HPDE6-E6E7 (cell line): ENCODE measurements at regions not wholly inside any gene's neighbourhood (a gene's known extent, or its start where the extent isn't known, plus 50 kb on each side); places are given as distances from the start of the nearest gene placed in this dataset.
"Not testable (repeated sequence)": the region's sequence is repeated elsewhere in the genome, so short reads cannot be mapped to it uniquely, and the experiment has no call there.

Source experiments
- DNase-seq: peaks from one replicate; pipeline ENCODE4 v3.0.0; 2011; ENCODE audit warnings: missing footprints; ENCODE audit errors: extremely low spot score

DNA sequence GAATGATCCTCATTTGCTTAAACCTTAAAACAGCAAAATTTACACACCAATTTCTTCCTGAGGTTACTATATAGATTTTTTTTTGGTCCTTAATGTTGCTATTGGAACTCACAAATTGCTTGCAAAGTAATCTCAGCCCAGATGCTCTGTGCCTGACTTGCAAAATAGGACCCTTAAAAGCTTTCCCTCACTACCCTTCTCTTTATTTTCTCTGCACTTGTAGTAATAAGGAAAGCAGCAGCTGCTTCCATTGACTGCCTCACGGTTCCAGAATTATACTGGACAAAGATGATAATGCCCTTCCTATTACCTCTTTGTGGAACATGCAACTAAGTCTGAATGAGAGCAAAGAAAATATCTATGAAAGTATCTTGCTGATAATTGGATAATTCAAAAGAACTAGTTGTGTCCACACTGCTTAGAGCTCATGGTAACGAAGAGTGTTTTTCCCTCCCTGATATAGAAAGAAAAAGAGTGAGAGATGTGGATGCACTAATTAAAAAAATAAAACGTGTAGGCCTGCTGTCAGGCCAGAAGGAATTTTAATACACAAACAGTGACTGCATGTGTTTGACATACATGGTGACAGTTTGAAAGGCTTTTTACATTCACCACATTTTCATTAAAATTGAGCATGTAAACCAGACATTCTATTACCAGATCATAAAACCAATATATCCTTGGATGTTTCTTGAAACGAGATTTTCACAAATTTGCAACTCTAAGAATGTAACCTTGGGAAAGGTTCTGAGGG is 783.1 kb downstream of the GBE1 start:
- no peak for DNase-seq

DNA sequence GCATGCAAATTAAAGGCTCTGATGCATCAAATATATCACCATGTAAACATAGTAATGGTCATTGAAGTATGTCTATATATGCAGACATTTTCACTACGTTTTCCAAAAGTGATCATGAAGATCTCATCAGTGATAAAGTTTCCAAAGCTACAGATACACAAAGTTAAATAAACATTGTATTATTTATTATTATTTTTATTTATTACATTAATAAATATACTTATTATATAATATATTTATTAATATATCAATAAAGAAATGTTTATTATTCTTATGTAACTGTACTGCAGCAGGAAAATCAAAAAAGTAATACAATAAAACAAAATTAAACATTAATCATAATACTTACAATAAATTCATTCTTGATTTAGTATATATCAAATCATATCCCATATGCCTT is 791.2 kb downstream of the GBE1 start:
- no peak for DNase-seq

DNA sequence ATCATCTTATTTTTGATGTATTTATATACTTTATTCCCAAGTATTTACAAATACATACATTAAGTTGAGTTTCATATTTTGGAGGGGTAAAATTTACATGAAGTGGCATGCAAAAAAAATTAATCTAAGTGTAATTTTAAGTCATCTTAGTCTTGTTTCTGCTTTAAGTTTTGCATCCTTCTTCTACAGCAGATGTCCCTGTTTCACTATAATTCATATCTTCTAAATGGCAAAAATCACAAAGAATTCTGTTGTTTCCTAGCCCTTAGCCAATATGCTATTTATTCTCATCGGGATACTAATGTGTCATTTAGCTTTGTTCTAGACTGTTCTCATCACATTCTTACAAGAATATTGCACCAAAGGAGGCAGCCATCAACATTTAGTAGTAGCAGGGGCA is 831.9 kb downstream of the GBE1 start:
- DNase-seq: no peak

DNA sequence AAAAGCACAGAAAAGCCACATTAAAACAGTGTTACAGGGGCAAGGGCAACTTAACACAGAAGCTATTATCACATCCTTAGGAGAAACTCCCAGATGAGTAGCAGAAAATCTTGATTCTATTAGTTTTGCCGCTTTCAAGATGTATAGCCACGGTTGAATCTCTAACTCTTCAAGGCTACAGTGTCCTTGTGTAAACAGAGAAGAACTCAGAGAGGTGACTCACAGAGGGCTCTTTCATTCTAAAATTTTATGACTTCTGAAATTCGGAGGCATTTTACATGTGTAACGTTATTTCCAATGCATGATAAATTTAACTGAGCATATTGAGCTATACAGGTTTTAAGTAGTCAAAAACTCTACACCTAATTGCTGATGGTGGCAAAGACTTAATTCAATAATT is 846.6 kb downstream of the GBE1 start:
- DNase-seq: no peak

DNA sequence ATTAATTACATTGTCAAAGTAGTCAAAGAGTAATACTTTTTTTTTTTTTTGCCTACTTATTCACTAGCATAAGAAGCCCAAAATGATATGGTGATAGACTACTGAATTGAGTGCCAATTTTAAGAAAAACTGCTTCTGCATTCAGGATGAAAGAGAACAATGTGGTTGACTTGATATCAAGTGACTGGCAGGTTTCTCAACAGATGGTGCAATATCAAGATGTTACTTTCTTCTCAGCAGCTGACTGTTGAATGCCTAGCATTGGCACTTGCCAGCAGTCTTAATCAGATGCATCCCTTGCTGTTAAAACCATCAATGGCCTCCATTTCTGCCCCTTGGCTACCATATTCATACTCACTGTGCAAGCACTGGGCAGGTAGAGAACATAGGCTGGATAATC is 863.2 kb downstream of the GBE1 start:
- no peak for DNase-seq

DNA sequence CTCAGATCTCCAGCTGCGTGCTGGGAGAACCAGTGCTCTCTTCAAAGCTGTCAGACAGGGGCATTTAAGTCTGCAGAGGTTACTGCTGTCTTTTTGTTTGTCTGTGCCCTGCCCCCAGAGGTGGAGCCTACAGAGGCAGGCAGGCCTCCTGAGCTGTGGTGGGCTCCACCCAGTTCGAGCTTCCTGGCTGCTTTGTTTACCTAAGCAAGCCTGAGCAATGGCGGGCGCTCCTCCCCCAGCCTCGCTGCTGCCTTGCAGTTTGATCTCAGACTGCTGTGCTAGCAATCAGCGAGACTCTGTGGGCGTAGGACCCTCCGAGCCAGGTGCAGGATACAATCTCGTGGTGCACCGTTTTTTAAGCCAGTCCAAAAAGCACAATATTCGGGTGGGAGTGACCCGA is 864.4 kb downstream of the GBE1 start:
- not testable (repeated sequence) for DNase-seq

DNA sequence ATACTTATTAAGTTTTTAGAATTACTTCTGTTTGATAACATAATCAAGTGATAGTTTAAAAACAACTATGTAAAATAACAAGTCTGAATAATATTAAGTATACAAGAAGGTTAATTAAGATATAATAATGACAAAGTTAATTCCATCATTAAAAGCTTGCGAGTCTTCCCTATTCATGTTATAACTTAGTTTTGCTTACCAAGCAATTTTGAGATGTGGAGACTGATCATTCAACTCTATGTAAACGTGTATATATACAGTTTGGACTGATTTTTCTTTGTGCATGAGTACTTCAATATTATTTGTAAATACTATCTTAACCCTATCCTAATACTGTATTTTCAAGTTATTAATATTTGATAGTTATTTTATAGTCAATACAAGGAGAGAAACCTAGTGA is 870.9 kb downstream of the GBE1 start:
- no peak for DNase-seq

DNA sequence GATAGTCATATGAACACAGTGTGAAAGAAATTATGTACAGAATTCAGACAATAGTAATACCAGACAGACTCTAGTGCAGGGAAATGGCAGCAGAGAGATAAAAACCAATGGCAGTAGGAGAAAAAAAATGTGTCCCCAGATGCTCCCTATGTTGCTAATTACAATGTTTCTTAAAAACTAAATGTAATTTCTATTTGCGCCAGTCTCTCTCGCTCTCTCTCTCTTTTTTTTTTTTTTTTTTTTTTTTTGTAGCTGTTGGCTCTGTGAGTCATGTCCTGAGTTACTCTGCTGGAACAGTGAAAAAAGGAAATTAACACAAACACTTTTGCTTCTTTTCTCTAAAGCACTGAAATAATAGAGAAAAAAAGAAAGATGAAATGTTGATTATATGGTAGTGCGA is 871.9 kb downstream of the GBE1 start:
- no peak for DNase-seq

DNA sequence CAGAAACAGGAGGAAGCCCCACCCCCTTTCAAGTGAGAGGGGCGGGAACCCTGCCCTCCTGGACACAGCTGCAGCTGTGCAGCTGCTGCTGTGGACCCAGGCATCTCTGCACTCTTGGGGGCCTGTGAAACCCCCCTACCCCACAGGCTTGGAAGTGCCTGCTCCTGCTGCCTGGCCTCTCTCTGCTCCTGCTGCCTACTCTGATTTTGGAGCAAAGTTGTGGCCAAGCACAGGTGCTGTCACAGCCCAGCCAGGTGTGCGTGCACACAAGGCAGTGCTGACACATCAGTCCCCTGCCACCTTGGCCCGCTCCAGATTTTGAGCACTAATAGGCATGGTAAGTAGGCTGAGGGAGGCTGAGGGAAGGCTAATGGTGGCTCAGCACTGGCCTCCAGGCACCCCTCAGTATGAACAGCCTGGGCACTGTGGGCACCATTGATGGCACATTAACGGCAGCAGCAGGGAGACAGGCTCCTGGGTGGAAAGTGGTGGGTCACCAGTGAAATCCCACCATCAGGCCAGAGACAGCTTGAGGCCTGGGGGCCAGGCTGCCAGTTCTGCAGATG is 890.9 kb downstream of the GBE1 start:
- DNase-seq: no peak

DNA sequence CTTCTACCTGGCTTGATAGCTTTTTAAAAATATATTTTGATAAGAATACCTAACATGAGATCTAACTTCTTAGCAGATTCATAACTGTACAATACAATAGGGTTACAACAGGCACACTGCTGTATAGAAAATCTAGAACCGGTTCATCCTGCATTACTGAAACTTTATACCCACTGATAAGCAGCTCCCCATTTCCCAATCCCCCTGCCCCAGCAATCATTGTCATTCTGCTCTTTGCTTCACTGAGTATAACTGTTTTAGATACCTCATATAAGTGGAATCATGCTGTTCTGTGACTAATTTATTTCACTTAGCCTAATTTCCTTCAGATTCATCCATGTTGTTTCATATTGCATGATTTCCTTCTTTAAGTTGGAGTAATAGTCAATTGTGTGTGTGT is 906.0 kb downstream of the GBE1 start:
- no peak for DNase-seq

DNA sequence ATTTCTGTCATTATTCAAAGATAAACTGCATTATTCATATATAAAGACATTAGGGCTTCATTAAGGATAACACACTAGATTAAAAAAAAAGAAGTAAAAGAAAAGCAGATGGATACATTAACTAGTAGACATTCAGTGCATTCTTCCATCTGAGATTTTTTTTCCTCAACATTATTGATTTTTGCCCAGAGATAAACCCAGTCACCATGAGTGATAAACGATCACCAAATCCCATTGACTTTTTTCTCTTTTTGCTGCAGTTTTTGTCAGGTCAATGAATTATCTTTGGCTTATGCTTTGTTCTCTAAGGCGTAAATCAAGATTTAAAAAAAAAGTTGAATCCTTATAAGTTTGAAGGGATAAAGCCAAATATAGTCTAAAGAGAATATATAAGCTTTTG is 925.0 kb downstream of the GBE1 start:
- no peak for DNase-seq

DNA sequence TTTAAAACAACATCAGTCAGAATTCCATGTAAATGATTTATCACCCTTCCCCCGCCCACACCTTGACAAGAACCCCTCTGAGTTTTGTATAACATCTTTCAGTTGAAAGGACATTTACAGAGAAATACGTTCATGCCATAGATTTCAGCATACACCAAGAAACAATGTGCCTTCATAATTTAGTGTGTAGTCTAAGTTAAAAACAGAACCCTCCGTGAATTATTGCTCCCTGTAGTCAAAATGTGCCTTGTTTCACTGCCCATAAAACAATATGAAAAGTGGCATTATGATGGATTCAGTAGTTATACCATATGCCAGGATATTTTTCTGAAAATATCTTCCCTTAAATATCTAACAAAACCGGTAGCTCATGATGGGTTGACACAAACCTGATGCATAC is 953.9 kb downstream of the GBE1 start:
- DNase-seq: no peak

DNA sequence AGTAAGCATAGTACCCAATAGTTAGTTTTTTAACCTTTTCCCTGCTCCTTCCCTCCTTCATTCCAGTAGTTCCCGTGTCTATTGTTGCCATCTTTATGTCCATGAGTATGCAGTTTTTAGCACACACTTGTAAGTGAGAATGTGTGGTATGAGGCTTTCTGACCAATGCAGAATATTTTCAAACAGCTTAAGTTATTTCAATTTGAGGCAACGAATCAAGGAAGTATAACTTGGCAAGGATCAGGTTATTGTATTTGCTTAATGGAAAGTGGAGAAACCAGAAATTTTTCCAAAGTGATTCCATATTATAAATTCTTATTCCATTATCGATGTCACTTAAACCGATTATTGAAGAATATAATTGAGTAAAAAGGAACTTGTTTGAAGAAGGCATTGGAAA is 954.8 kb downstream of the GBE1 start:
- no peak for DNase-seq

DNA sequence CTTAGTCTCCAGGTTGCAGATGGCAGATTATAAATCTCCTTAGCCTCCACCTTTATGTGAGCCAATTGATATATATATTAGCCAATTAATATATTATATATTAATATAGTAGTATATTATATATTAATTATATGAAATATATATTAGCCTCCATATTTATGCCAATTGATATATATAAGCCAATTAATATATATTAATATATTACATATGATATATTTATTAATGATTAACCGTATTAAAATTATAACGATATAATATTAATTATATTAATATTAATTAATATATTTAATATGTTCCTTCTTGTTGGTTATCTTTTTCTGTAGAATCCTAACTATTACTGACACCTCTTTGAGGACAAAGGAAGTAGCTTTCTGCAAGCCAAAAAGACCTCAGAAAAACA is 972.5 kb downstream of the GBE1 start:
- DNase-seq: no peak

DNA sequence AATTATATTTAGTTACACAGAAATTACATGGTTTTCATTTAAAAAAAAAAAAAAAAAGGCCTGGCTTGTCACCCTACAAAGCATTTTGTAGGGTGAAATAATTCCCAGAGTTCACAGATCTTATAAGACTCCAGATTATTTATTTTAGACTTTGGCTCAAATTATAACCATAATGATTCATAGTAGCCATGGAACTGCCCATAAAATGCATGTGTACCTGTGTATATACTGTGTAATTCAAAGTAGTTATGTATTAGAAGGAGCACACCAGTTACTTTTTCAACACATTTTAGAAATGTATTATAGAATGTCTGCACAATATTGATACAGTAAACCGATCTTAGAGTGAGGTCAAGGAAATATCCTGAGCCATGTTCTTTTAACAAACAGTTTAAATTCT is 975.6 kb downstream of the GBE1 start:
- no peak for DNase-seq

DNA sequence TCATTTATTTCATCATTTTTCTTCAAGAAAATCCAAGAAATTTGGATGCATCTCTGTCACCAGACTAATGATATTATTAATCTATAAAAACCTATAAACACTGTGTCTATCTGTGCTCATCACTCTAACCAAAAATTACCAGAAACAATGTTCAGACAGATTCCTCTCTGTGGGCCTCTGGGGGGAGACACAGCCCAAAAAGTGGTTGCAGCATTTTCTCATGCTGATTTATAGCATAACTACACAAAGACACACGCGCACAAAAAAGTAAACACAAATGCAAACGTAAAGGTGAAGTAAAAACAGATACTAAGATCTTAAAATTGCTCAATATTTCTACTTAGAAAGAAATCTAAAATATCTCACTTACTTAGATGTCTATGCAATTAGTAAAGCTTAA is 976.0 kb downstream of the GBE1 start:
- no peak for DNase-seq

DNA sequence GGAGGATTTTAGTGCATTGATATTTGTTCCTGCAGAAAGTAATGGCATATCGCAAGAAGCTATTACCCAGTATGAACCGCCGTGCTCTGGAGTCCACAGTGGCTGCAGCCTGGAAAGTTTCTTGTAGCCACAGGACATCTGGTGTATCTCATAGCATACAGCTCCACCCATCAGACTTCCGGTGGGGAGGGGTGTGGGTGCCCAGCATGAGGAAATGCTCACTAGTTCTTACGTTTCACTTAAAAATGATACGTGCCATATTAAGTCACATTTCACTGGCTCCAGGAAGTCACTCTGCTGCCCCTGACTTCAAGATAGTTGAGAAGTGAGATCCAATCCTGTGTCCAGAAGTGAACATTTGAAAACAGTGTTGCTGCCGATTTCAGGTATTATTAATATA is 990.4 kb downstream of the GBE1 start:
- DNase-seq: no peak

DNA sequence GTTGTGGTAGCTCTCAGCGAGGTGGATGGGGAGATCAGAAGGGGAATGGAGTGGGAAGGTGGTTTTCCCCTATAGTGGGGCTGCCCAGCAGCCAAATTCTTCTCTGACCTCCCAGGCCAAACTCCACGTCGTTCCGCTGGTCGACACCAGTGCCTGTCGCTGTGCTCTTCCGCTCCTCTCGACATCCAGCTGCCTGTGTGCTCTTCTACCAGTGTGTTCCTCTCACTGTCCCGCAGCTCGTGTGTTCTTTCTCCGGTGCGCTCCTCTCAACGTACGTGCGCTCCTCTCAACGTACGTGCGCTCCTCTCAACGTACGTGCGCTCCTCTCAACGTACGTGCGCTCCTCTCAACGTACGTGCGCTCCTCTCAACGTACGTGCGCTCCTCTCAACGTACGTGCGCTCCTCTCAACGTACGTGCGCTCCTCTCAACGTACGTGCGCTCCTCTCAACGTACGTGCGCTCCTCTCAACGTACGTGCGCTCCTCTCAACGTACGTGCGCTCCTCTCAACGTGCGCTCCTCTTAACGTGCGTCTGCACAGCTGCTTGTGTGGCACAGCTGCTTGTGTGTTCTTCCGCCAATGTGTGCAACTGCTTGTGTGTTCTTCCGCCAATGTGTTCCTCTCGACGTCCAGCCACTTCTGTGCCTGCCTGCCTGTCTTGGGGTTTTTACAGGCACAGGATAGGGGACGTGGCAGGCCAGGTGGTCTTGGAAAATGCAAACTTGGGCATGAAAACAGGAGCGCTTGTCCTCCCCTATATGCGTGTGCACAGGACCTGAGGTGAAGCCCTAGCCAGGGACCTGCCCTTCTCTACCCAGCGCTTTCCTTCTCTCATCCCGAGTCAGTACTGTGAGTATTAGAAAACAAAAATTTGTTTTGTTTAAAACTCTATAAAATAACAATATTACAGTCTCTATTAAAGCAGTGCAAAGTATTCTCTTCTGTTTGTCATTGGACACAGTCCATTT is 991.1 kb downstream of the GBE1 start:
- no peak for DNase-seq

DNA sequence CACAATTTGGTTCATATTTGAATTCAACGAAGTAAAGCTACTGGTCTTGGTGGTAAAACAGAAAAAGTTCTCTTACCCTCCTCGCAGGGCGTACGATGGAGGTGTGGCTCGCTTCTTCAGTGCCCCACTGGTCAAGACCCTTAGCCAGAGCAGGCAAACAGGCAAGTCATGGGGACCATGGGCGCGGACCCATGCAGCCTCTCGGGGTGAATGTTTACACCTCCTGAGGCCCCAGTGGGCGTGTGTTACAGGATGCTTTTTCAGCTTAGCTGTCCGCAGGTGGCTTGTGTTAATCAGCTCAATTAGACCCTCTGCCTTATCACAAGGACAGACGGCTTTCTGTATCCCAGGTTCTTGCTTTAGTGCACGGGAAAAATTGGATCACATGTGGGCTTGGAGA is 991.8 kb downstream of the GBE1 start:
- DNase-seq: no peak

DNA sequence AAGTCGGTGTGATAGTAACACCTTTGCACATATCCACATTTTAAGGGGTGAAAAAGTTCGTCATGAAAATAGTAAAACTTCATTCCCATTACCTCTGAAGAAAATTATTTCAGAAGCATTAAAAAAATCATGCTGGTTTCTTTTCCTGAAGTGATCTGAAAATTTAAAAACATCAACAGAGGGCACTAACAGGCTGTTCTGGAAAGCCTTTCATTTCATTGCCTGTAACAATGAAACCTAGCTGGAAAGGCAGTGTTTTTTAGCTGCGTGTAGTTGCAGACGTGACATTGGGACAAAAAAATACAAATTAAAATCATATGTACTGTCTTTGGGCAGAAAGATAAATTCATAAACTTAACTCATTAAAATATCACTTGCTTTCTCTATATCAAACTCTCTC is 993.8 kb downstream of the GBE1 start:
- DNase-seq: no peak

DNA sequence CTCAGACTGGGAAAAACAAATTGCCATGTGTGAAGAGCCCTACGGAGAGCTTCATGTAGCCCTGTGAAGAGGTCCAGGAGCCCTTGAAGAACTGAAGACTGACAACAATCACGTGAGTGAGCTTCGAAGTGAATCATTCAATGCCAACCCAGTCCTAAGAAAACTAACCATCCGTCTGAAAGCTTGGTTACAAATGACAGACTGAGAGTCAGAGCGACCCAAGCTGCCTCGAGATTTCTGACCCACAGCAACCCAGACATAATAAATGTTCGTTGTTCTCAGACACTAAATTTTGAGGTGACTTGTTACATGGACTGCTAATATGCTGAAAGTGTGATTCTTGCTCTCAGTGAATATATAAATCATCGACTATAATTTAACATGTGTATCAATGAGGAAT is 987.2 kb upstream of the ROBO1 start:
- no peak for DNase-seq

DNA sequence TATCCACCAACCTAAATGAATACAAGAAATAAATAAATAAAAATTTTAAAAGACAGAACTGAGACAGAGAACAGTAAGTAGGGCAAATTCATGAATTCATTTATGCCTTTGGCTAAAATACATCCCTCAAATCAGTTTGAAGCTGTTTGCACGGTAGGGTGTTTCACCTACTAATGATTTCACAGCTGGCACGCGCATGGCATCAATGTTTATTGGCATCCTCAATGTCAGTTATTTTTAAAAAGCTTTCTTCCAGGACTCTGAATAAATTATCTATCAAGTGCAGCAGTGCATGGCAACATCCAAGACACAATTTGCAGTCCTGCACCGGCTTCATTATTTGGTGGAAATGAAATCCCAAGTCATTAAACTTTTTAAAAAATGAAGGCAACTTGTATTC is 985.2 kb upstream of the ROBO1 start:
- no peak for DNase-seq

DNA sequence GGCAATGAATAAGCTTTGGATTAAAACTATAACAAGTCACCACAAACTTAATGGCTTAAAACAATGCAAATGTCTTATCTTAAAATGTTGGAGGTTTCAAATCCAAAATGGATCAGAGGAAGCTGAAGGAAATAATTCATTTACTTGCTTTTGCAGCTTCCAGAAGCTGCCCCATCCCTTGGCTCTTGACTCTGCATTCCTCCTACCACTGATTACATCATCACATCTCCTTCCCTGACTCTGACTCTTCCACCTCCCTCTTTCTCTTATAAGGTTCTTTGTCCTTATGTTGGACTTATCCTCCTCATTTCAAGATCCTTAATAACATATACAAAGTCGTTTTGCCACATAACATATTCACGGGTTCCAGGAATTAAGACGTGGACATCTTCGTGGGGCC is 982.8 kb upstream of the ROBO1 start:
- no peak for DNase-seq
